Mononuclear cell (primary cell): ENCODE measurements at regions not wholly inside any gene's neighbourhood (a gene's known extent, or its start where the extent isn't known, plus 50 kb on each side); places are given as distances from the start of the nearest gene placed in this dataset.

ENCODE experiments used
- H3K27me3 ChIP-seq: 2 replicates; pipeline ENCODE4 v1.6.0; 2011; ENCODE audit warnings: low read length, control low read depth; ENCODE audit not compliant: insufficient read depth
- H3K4me1 ChIP-seq: 2 replicates; pipeline ENCODE4 v1.5.1; 2011; ENCODE audit warnings: mild to moderate bottlenecking, low read length, control low read depth; ENCODE audit not compliant: insufficient read depth
- H3K4me3 ChIP-seq: 2 replicates; pipeline ENCODE4 v1.5.1; 2011; ENCODE audit warnings: mild to moderate bottlenecking, low read length, moderate library complexity
- H3K9me3 ChIP-seq: 2 replicates; pipeline ENCODE4 v1.5.1; 2011; ENCODE audit warnings: low read depth, mild to moderate bottlenecking, control low read depth, low read length

DNA sequence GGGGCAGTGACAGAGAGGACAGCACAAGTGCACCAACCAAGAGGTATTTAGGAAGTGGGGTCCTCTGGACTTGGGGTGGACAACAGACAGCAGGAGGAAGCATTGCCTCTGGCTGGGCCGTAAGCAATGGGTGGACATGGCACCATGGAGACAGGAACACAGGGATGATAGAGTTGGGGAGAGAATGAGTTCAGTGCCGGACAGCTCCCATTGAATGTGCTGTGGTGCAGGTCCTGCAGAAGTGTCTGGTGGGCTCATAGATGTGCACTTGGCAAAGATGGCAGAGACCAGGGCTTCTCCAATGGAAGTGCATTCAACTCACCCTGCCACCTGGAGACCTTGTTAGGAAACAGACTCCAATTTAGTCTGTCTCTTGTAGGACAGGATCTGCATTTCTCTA is 341.5 kb upstream of the ZMIZ1 start:
- H3K4me3 ChIP-seq, result no peak overlapping the region
- no peaks in the 10 kb centered on the region for H3K27me3 ChIP-seq
- H3K4me1 ChIP-seq, result no peaks in the 10 kb centered on the region
- H3K9me3 ChIP-seq, result no peaks in the 10 kb centered on the region

DNA sequence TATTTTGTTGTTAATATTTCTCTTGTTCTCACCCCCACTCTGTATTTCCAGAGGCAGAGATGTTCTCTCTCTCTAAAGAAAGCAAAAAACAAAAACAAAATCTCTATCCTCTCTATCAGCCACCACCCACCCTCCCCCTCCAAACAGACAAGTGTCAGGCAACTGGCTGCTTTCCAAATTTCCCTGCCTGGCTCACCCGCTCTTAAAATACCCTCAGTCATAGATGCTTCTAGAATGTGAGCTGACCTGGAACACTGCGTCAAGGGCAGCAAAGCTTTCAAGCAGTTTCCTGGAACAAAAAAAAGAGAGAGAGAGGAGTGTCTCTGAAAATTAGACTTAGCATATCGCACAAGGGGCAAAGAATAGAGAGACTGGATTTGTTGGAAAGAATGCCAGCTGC is 341.0 kb upstream of the ZMIZ1 start:
- Histone ChIP-seq H3K9me3 (no peaks in the 10 kb centered on the region), H3K27me3 (no peaks in the 10 kb centered on the region), H3K4me1 (no peaks in the 10 kb centered on the region), H3K4me3 (no peak overlapping the region)

DNA sequence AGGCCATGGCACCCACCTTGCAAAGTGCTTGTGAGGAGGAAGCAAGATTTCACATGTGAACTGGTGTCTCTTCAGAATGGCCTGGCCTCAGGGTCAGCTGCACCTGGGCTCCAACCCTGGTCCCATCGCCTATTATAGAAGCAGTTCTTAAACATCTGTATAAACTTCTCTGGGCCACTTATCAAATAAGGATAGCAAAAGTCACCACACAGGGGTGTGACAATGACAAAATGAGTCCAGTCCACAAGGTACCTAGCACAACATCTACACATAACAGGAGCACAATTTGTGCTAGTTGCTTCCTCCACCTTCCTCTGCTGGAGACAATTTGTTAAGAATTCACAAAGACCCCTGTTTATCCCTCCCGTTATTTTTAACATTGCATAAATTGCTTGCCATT is 340.6 kb upstream of the ZMIZ1 start:
- Histone ChIP-seq H3K4me3 (no peak overlapping the region), H3K27me3 (no peaks in the 10 kb centered on the region), H3K4me1 (no peaks in the 10 kb centered on the region), H3K9me3 (no peaks in the 10 kb centered on the region)

DNA sequence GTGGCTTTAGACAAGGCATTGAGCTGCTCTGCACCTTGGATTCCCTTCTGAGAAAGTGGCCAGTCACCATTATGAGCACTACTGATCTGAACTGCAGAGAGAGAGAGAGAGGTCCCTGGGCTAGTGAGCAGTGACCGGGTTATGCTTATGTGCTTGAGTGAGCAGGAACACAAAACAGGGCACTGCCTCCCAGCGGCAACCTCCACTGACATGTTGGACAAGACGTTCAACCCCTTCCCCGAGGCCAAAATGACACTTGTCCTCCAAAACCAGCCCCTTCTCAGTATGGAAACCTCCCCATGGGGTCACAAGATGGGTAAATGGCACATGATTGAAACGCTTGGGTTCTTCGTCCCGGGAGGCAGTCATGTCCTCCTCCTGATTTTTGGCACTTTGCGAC is 339.4 kb upstream of the ZMIZ1 start:
- Histone ChIP-seq H3K4me3 (no peak overlapping the region), H3K4me1 (no peaks in the 10 kb centered on the region), H3K9me3 (no peaks in the 10 kb centered on the region), H3K27me3 (no peaks in the 10 kb centered on the region)

DNA sequence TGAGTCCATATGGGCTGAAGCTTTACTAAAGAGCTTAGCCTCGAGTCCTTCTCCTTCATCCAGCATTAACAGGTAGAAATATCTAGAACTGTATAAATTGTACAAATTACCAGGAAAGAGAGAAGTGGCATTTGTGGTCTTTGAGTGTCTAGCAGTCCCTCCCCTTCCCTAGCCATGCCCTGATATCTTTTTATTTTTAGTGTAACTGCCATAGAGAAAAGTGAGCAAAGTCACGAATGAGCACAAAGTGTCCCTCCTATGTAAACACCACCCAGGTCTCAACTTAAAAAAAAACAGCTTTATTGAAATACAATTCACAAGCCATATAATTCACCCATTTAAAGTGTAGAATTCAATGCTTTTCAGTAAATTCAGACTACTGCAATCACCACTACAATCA is 339.0 kb upstream of the ZMIZ1 start:
- H3K4me3 ChIP-seq, result no peak overlapping the region
- H3K27me3 ChIP-seq, result no peaks in the 10 kb centered on the region
- H3K9me3 ChIP-seq, result no peaks in the 10 kb centered on the region
- H3K4me1 ChIP-seq, result no peaks in the 10 kb centered on the region

DNA sequence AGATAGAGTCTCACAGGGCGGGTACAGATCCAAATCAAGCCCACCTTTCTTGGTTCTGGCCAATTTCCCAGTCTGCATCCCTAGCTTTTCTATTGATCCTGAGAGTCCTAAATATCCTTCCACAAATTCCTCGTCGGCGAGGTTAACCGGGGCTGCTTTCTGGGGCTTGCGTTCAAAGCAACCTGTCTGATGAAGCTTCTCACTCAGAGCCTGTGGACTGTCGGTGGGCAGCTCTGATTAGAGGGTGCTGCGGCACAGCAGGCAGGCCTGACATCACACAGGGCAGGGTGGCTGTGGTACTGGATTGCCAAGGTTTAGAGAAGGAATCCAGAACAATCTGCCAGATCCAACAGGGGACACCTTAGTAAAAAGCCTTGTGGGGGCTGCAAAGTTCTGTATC is 338.0 kb upstream of the ZMIZ1 start:
- no peaks in the 10 kb centered on the region for H3K4me1 ChIP-seq
- no peaks in the 10 kb centered on the region for H3K9me3 ChIP-seq
- H3K4me3 ChIP-seq, result no peak overlapping the region
- no peaks in the 10 kb centered on the region for H3K27me3 ChIP-seq

DNA sequence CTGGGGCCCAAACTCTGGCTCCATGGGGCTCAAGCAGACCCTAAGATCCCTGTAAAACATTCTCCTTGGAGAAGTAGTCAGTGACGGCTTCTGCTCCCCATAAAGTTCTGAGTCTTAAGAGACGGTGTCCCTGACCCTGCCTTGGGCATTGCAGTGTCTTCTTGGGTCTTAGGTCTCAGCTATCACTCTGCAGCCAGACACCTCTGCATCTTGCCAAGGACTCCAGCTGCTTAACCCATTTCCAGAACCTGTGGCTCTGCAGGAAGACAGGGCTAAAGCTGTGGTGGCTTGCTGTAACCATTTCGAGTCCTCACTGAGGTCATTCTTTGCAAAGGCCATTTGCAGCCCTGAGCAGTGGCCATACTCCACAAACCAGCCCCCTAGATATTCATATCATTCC is 337.1 kb upstream of the ZMIZ1 start:
- H3K9me3 ChIP-seq, result no peaks in the 10 kb centered on the region
- no peaks in the 10 kb centered on the region for H3K4me1 ChIP-seq
- no peak overlapping the region for H3K4me3 ChIP-seq
- H3K27me3 ChIP-seq, result no peaks in the 10 kb centered on the region

DNA sequence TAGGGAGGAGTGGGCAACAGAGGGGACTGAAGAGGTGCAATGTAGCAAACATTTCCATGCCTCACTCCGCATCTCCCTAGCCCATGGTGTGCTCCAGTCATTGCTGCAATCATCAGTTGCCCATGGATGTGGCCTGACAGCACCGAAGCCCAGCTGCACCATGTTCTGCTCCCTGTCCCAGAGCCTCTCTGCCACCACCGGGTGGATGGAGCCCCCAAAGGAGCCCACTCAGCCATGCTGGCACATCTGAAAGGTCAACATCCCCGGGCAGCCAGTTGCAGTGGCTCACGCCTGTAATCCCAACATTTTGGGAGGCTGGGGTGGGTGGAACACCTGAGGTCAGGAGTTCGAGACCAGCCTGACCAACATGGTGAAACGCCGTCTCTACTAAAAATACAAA is 336.4 kb upstream of the ZMIZ1 start:
- Histone ChIP-seq H3K4me3 (no peak overlapping the region), H3K9me3 (no peaks in the 10 kb centered on the region)

DNA sequence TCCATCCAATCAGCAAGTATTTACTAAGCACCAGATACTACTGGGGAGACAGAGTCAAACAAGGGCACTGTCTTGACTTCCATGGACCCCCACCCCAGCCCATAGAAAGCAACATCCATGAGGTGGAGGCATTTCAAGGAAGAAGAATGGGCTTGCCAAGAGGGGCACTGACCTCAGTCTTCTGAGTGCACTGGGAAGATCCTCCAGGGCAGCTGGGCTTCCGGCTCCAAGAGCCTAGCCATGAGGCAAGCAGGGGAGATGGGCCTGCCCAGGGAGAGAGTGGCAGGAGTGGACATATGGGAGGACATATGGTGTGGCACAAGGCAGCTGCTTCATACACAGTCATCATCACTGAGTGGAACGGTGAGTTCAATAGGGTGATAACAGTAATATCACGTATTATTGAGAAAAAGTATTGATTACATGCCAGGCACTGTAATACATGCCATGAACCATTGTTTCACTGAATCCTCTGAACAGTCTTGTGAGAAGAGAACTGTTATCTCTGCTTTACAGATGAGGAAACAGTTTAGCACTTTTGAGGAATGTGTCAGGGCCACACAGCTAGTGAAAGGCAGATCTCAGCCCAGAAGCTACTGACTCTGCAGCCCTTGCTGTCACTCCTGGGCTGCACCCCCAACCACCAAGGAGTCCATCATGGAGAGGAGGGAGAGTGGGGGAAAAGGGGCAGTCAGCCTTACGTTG is 331.7 kb upstream of the ZMIZ1 start:
- no peaks in the 10 kb centered on the region for H3K9me3 ChIP-seq
- H3K4me3 ChIP-seq, result no peak overlapping the region
- no peaks in the 10 kb centered on the region for H3K27me3 ChIP-seq
- peaks cover 11% of the 10 kb centered on the region for H3K4me1 ChIP-seq

More for the DNA sequence above, 336.4 kb upstream of the ZMIZ1 start:
- H3K27me3 ChIP-seq, result no peaks in the 10 kb centered on the region
- H3K4me1 ChIP-seq, result no peaks in the 10 kb centered on the region

DNA sequence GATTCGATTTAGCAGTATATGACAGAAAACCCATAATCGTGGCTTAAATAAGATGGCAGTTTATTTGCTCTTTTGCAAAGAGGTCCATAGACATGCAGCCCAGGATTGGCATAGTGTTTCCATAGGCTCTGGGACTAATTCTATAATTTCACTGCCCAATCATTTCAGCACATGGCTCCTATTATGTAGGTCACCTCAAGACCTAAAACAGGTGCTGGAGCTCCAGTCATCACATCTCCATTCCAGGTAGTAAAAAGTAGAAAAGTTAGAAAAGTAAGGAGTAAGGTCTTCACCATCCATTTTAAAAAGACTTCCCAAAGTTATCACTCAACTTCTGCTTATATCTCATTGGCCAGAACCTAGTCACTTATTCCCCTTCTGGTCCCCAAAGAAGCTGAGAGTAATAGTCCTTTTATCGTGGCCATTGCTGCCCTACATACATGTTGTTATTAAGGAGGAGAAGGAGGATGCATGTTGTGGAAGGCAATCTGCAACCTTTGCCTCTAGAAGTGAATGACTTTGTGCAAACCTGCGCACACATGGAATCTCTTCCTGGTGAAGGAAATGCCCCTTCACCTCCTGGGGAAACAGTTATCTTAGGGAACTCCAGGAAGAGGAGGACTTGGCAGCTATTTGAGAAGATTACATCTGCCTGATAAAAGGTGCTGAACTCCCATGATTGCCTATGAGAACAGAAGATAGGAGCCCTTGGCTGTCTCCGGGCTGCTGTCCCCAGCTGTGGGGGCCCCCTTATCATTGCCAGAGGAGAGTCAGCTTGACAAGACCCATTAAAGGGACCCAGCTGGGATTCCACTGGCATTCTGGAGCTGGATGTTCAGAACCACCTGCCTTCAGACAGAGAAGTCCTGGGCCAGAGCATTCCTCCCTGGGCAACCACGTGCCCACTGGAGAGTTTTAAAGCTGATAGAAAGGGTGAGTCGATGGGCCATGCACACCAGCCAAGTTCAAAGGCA is 330.6 kb upstream of the ZMIZ1 start:
- no peaks in the 10 kb centered on the region for H3K27me3 ChIP-seq
- no peak overlapping the region for H3K4me3 ChIP-seq

GRCh38 chr10:78738861-78739260 is 329.9 kb upstream of the ZMIZ1 start:
- Histone ChIP-seq H3K27me3 (no peaks in the 10 kb centered on the region), H3K4me1 (peaks cover 24% of the 10 kb centered on the region), H3K9me3 (no peaks in the 10 kb centered on the region), H3K4me3 (no peak overlapping the region)

More for the DNA sequence above, 330.6 kb upstream of the ZMIZ1 start:
- Histone ChIP-seq H3K9me3 (no peaks in the 10 kb centered on the region), H3K4me1 (peaks cover 22% of the 10 kb centered on the region)

GRCh38 chr10:78739444-78740053 is 329.2 kb upstream of the ZMIZ1 start:
- Histone ChIP-seq H3K4me3 (no peak overlapping the region), H3K27me3 (no peaks in the 10 kb centered on the region), H3K4me1 (peaks cover 24% of the 10 kb centered on the region), H3K9me3 (no peaks in the 10 kb centered on the region)

DNA sequence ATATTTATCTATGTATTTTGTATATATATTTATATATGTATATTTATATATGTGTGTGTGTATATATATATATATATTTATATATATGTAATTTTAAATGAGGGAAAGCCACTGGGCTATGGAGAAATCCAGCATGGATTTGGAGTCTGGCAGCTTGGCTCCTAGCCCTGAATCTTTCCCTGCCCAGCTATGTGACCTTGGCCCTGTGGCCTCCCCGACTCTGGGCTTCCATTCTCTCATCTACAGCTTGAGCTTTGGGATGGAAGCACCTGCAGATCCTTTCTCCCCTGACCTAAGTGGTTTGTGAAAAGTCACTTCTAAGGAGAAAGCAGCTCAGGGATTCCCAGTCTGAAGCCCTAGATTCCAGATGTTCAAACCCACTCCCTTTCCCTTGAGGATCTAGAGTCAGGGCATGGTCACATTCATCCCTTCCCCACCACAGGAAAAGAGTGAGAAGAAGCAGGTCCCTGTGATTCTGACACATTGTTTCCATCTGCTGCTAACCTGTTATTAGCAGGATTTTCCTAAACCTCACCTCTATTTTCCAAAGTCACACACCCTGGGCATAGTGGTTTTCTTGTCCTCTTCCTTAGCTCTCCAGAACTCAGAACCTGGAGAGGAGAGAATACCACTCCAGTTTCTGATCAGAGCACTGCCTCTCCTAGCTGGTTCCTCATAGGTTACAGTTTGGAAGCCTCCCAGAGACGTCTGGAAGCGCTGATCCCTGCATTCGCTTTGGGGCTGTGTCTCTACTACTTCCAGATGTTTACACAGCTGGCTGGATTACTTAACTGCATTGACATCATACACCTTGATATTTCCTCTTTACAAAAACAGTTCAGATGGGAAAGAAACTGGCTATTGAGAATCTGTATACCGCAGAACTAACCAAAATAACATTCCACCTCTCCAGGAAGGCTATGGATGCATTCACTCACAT is 327.5 kb upstream of the ZMIZ1 start:
- peaks cover 24% of the 10 kb centered on the region for H3K4me1 ChIP-seq

GRCh38 chr10:78742406-78742729 is 326.4 kb upstream of the ZMIZ1 start:
- Histone ChIP-seq H3K4me1 (peaks cover 24% of the 10 kb centered on the region), H3K9me3 (no peaks in the 10 kb centered on the region), H3K27me3 (no peaks in the 10 kb centered on the region), H3K4me3 (no peak overlapping the region)

More for the DNA sequence above, 327.5 kb upstream of the ZMIZ1 start:
- Histone ChIP-seq H3K27me3 (no peaks in the 10 kb centered on the region), H3K9me3 (no peaks in the 10 kb centered on the region), H3K4me3 (no peak overlapping the region)
